ENCODE measurements at regions not wholly inside any gene's neighbourhood (a gene's known extent, or its start where the extent isn't known, plus 50 kb on each side); places are given as distances from the start of the nearest gene placed in this dataset.

- no peak for TF ChIP-seq CTCF (conservative IDR thresholded peaks at IDR 0.05)
- no peak overlapping the region for H3K27ac ChIP-seq
Observed at GRCh38 chr13:21964686-21965085, 293.8 kb downstream of the FGF9 start.

GRCh38 chr13:21965095-21965494 is 294.2 kb downstream of the FGF9 start:
- no peak overlapping the region for H3K27ac ChIP-seq
- TF ChIP-seq CTCF (conservative IDR thresholded peaks at IDR 0.05), result no peak

- H3K27ac ChIP-seq, result no peak overlapping the region
- TF ChIP-seq CTCF (conservative IDR thresholded peaks at IDR 0.05), result no peak
Observed at GRCh38 chr13:21966014-21966413, 295.1 kb downstream of the FGF9 start.

- no peak for TF ChIP-seq CTCF (conservative IDR thresholded peaks at IDR 0.05)
Observed at GRCh38 chr13:21967871-21968270, 297.0 kb downstream of the FGF9 start.

GRCh38 chr13:21970172-21970571 is 299.3 kb downstream of the FGF9 start:
- TF ChIP-seq CTCF (conservative IDR thresholded peaks at IDR 0.05), result no peak
- H3K27ac ChIP-seq, result no peak overlapping the region

More at GRCh38 chr13:21967871-21968270, 297.0 kb downstream of the FGF9 start:
- no peak overlapping the region for H3K27ac ChIP-seq

- no peak overlapping the region for H3K27ac ChIP-seq
- TF ChIP-seq CTCF (conservative IDR thresholded peaks at IDR 0.05), result no peak
Observed at GRCh38 chr13:21970918-21971317, 300.0 kb downstream of the FGF9 start.

GRCh38 chr13:21971662-21972621 is 301.1 kb downstream of the FGF9 start:
- no peak overlapping the region for H3K27ac ChIP-seq
- TF ChIP-seq CTCF (conservative IDR thresholded peaks at IDR 0.05), result no peak
